Astrocyte (in vitro differentiated cells and primary cell): ENCODE measurements at regions not wholly inside any gene's neighbourhood (a gene's known extent, or its start where the extent isn't known, plus 50 kb on each side); places are given as distances from the start of the nearest gene placed in this dataset.

Experiments
- CTCF ChIP-seq: IDR thresholded peaks from 2 replicates; pipeline ENCODE4 v1.5.1; 2011; ENCODE audit warnings: low read depth, mild to moderate bottlenecking, inconsistent platforms, low read length, moderate library complexity; ENCODE audit not compliant: insufficient read depth
- EZH2 ChIP-seq: IDR thresholded peaks from 2 replicates; pipeline ENCODE4 v1.6.1; 2012; ENCODE audit warnings: mild to moderate bottlenecking, low read length, inconsistent platforms; ENCODE audit not compliant: insufficient read depth

DNA sequence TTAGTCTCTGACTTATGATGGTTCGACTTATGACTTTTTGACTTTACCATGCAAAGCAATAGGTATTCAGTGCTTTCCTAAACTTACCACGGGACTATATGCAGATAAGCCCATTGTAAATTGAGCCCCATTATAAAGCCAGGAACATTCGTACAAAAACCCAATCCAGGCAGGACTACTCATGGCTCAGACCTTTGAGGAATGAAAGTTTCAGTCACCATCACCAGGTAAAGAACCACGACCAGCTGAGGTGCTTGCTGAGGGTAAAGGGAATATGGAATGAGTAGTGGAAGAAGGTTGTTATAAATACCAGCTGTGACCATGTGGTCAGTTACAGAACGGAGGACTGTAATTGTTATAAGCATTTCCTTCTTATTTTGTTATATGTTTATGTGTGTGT is 54.9 kb upstream of the BNC1 start:
- no peak for TF ChIP-seq CTCF
- TF ChIP-seq EZH2 = no peak
